B cell (primary cell): ENCODE measurements at regions not wholly inside any gene's neighbourhood (a gene's known extent, or its start where the extent isn't known, plus 50 kb on each side); places are given as distances from the start of the nearest gene placed in this dataset.

ENCODE experiments used
- CTCF ChIP-seq: fragments of 200-600 bp; IDR thresholded peaks from one replicate; pipeline ENCODE4 v1.8.0; 2022; ENCODE audit warnings: antibody characterized with exemption, mild to moderate bottlenecking
- EZH2 ChIP-seq: IDR thresholded peaks from 2 replicates; pipeline ENCODE4 v1.6.1; 2012; ENCODE audit warnings: borderline replicate concordance, low read depth, mild to moderate bottlenecking, moderate library complexity, low read length; ENCODE audit not compliant: insufficient read depth, poor library complexity, severe bottlenecking

GRCh38 chr11:116345575-116345974 is 427.2 kb downstream of the BUD13 start:
- TF ChIP-seq EZH2 (no peak), CTCF (no peak)
